BJ (cell line): ENCODE measurements at regions not wholly inside any gene's neighbourhood (a gene's known extent, or its start where the extent isn't known, plus 50 kb on each side); places are given as distances from the start of the nearest gene placed in this dataset.

Source experiments
- CTCF ChIA-PET: fragments of 350-600 bp; formaldehyde crosslinking; extraction: SDS; loops from one replicate; lab custom pipeline; 2021; ENCODE audit warnings: antibody characterized with exemption, inconsistent platforms; lab: Yijun Ruan, JAX
- POLR2A ChIA-PET: fragments of 300-600 bp; sonication (Branson Sonifier 250); formaldehyde crosslinking; extraction: SDS; loops from one replicate; lab custom pipeline; 2021; ENCODE audit warnings: antibody characterized with exemption; lab: Charles Lee
- DNase-seq: peaks from one replicate; pipeline ENCODE4 v3.0.0-alpha.2; 2011; ENCODE audit warnings: low read depth
- H3K27me3 ChIP-seq: 2 replicates; pipeline ENCODE4 v1.6.0; 2011; ENCODE audit warnings: low read length; ENCODE audit not compliant: control insufficient read depth, insufficient read depth
- H3K36me3 ChIP-seq: 2 replicates; pipeline ENCODE4 v1.5.1; 2011; ENCODE audit warnings: low read length; ENCODE audit not compliant: control insufficient read depth, insufficient read depth
- H3K4me3 ChIP-seq: 2 replicates; pipeline ENCODE4 v1.5.1; 2011; ENCODE audit warnings: low read depth, mild to moderate bottlenecking, control low read depth, low read length
- CTCF ChIP-seq: IDR thresholded peaks from 2 replicates; pipeline ENCODE4 v1.5.1; 2011; ENCODE audit warnings: low read depth, mild to moderate bottlenecking, control low read depth, inconsistent platforms, low read length, moderate library complexity; ENCODE audit not compliant: insufficient read depth

- TF ChIP-seq CTCF, result no peak
- no peak for DNase-seq
- no peaks in the 10 kb centered on the region for H3K36me3 ChIP-seq
- ChIA-PET POLR2A (no interaction called here), CTCF (interaction anchor here (1.2 to 1.3 kb wide), 2 partner anchors 10 to 246 kb away, joined by 5 to 6 read pairs; no protein-coding TSS in a partner anchor)
- H3K4me3 ChIP-seq, result no peak overlapping the region
- peaks cover 4% of the 10 kb centered on the region for H3K27me3 ChIP-seq
These were observed 80.1 kb upstream of the SHANK2 start for GRCh38 chr11:71332447-71332846.

- CTCF ChIA-PET, result interaction anchor here (1.2 to 1.3 kb wide), 2 partner anchors 11 to 245 kb away, joined by 5 to 6 read pairs; no protein-coding TSS in a partner anchor
- POLR2A ChIA-PET, result no interaction called here
- DNase-seq, result no peak
- Histone ChIP-seq H3K36me3 (no peaks in the 10 kb centered on the region), H3K4me3 (no peak overlapping the region), H3K27me3 (peaks cover 4% of the 10 kb centered on the region)
- TF ChIP-seq CTCF, result no peak
These were observed 79.7 kb upstream of the SHANK2 start for GRCh38 chr11:71332046-71332445.

- Histone ChIP-seq H3K36me3 (no peaks in the 10 kb centered on the region), H3K27me3 (peaks cover 3% of the 10 kb centered on the region), H3K4me3 (no peak overlapping the region)
- DNase-seq, result no peak
- POLR2A ChIA-PET, result no interaction called here
- CTCF ChIA-PET, result no interaction called here
- TF ChIP-seq CTCF, result no peak
These were observed 79.3 kb upstream of the SHANK2 start for GRCh38 chr11:71331631-71332030.

DNA sequence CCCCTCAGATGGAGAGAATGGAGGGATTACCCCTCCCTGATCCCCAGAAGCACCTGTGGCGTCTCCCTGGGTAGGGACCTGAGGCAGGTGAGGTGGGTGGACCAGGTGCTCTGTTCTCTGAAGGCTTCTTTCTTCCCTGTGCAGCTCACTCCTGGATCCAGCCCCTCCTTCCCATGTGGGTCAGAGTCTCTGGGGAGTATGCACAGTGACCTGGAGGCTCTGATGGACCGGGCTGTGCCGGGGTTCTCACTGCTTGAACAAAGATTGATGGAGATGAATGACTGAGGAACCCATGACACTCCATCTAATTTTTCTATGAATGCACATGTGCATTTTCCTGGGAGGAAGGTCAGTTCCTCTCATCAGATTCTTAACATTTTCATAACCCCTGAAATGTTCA lies 78.6 kb upstream of the SHANK2 start:
- ChIA-PET POLR2A (no interaction called here), CTCF (no interaction called here)
- TF ChIP-seq CTCF, result no peak
- Histone ChIP-seq H3K27me3 (peaks cover 1% of the 10 kb centered on the region), H3K4me3 (no peak overlapping the region), H3K36me3 (no peaks in the 10 kb centered on the region)
- DNase-seq, result no peak

DNA sequence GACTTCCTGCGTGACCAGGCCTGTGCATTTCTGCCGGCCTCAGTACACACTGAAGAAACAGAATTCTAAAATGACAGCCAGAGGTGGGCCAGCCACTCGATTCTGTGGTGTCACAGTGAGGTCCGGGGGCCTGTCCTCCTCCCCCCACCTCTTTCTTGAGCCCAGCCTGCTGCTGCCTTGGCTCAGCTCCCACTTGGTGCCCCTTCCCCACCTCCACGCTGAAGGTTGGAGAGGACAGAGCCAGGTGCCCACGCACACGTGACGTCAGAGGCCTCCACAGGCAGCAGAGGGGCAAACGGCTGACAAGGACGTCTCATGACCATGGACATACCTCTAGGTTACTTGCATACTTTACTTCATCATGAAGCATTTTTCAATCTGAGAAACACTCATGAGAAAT lies 78.0 kb upstream of the SHANK2 start:
- DNase-seq, result no peak
- ChIA-PET CTCF (no interaction called here), POLR2A (no interaction called here)
- H3K36me3 ChIP-seq, result no peaks in the 10 kb centered on the region
- TF ChIP-seq CTCF, result no peak
- H3K4me3 ChIP-seq, result no peak overlapping the region
- peaks cover 1% of the 10 kb centered on the region for H3K27me3 ChIP-seq
